ENCODE measurements at regions not wholly inside any gene's neighbourhood (a gene's known extent, or its start where the extent isn't known, plus 50 kb on each side); places are given as distances from the start of the nearest gene placed in this dataset.
"Not testable (repeated sequence)": the region's sequence is repeated elsewhere in the genome, so short reads cannot be mapped to it uniquely, and the experiment has no call there.

GRCh38 chr12:83320350-83320749 is 633.6 kb downstream of the TMTC2 start:
- no peak for DNase-seq (ENCODE audit: insufficient read length)
- FAIRE-seq, result no peak
- TF ChIP-seq POLR2A (IDR thresholded peaks at IDR 0.05; ENCODE audit: low read depth, low read length) (no peak), TAF1 (IDR thresholded peaks at IDR 0.05; ENCODE audit: borderline replicate concordance, low read depth, low read length) (no peak), POLR2AphosphoS5 (IDR thresholded peaks at IDR 0.05; ENCODE audit: low read depth, low read length) (no peak)

GRCh38 chr12:83318386-83319098 is 631.8 kb downstream of the TMTC2 start:
- DNase-seq (ENCODE audit: insufficient read length), result no peak
- TF ChIP-seq TAF1 (IDR thresholded peaks at IDR 0.05; ENCODE audit: borderline replicate concordance, low read depth, low read length) (no peak), POLR2A (IDR thresholded peaks at IDR 0.05; ENCODE audit: low read depth, low read length) (no peak), POLR2AphosphoS5 (IDR thresholded peaks at IDR 0.05; ENCODE audit: low read depth, low read length) (no peak)
- no peak for FAIRE-seq

- no peak for TF ChIP-seq TAF1 (IDR thresholded peaks at IDR 0.05; ENCODE audit: borderline replicate concordance, low read depth, low read length)
- no peak for TF ChIP-seq POLR2AphosphoS5 (IDR thresholded peaks at IDR 0.05; ENCODE audit: low read depth, low read length)
- no peak for TF ChIP-seq POLR2A (IDR thresholded peaks at IDR 0.05; ENCODE audit: low read depth, low read length)
- no peak for DNase-seq (ENCODE audit: insufficient read length)
- no peak for FAIRE-seq
Observed at GRCh38 chr12:83317595-83317994, 630.9 kb downstream of the TMTC2 start.

- no peak for FAIRE-seq
- no peak for DNase-seq (ENCODE audit: insufficient read length)
- TF ChIP-seq POLR2A (IDR thresholded peaks at IDR 0.05; ENCODE audit: low read depth, low read length) (no peak), TAF1 (IDR thresholded peaks at IDR 0.05; ENCODE audit: borderline replicate concordance, low read depth, low read length) (no peak), POLR2AphosphoS5 (IDR thresholded peaks at IDR 0.05; ENCODE audit: low read depth, low read length) (no peak)
Observed at GRCh38 chr12:83313827-83314226, 627.1 kb downstream of the TMTC2 start.

- DNase-seq (ENCODE audit: insufficient read length) (no peak), FAIRE-seq (no peak)
- TF ChIP-seq POLR2AphosphoS5 (IDR thresholded peaks at IDR 0.05; ENCODE audit: low read depth, low read length), result no peak
- TF ChIP-seq POLR2A (IDR thresholded peaks at IDR 0.05; ENCODE audit: low read depth, low read length), result no peak
- TF ChIP-seq TAF1 (IDR thresholded peaks at IDR 0.05; ENCODE audit: borderline replicate concordance, low read depth, low read length), result no peak
Observed at GRCh38 chr12:83313322-83313721, 626.6 kb downstream of the TMTC2 start.

- no peak for FAIRE-seq
- TF ChIP-seq POLR2AphosphoS5 (IDR thresholded peaks at IDR 0.05; ENCODE audit: low read depth, low read length) (no peak), TAF1 (IDR thresholded peaks at IDR 0.05; ENCODE audit: borderline replicate concordance, low read depth, low read length) (no peak), POLR2A (IDR thresholded peaks at IDR 0.05; ENCODE audit: low read depth, low read length) (no peak)
- DNase-seq (ENCODE audit: insufficient read length), result no peak
Observed at GRCh38 chr12:83276904-83277303, 590.2 kb downstream of the TMTC2 start.

GRCh38 chr12:83271201-83271600 is 584.5 kb downstream of the TMTC2 start:
- DNase-seq (ENCODE audit: insufficient read length) (no peak), FAIRE-seq (no peak)
- TF ChIP-seq POLR2AphosphoS5 (IDR thresholded peaks at IDR 0.05; ENCODE audit: low read depth, low read length) (no peak), TAF1 (IDR thresholded peaks at IDR 0.05; ENCODE audit: borderline replicate concordance, low read depth, low read length) (no peak), POLR2A (IDR thresholded peaks at IDR 0.05; ENCODE audit: low read depth, low read length) (no peak)

GRCh38 chr12:83265808-83266207 is 579.1 kb downstream of the TMTC2 start:
- no peak for DNase-seq (ENCODE audit: insufficient read length)
- no peak for FAIRE-seq
- no peak for TF ChIP-seq TAF1 (IDR thresholded peaks at IDR 0.05; ENCODE audit: borderline replicate concordance, low read depth, low read length)
- no peak for TF ChIP-seq POLR2A (IDR thresholded peaks at IDR 0.05; ENCODE audit: low read depth, low read length)
- TF ChIP-seq POLR2AphosphoS5 (IDR thresholded peaks at IDR 0.05; ENCODE audit: low read depth, low read length), result no peak

- TF ChIP-seq TAF1 (IDR thresholded peaks at IDR 0.05; ENCODE audit: borderline replicate concordance, low read depth, low read length), result no peak
- TF ChIP-seq POLR2A (IDR thresholded peaks at IDR 0.05; ENCODE audit: low read depth, low read length), result no peak
- TF ChIP-seq POLR2AphosphoS5 (IDR thresholded peaks at IDR 0.05; ENCODE audit: low read depth, low read length), result no peak
- no peak for DNase-seq (ENCODE audit: insufficient read length)
- no peak for FAIRE-seq
Observed at GRCh38 chr12:83261998-83262397, 575.3 kb downstream of the TMTC2 start.

GRCh38 chr12:83260126-83260525 is 573.4 kb downstream of the TMTC2 start:
- FAIRE-seq; DNase-seq (ENCODE audit: insufficient read length): not testable (repeated sequence)

- DNase-seq (ENCODE audit: insufficient read length), result no peak
- FAIRE-seq, result no peak
- TF ChIP-seq POLR2AphosphoS5 (IDR thresholded peaks at IDR 0.05; ENCODE audit: low read depth, low read length), result no peak
- TF ChIP-seq POLR2A (IDR thresholded peaks at IDR 0.05; ENCODE audit: low read depth, low read length), result no peak
- no peak for TF ChIP-seq TAF1 (IDR thresholded peaks at IDR 0.05; ENCODE audit: borderline replicate concordance, low read depth, low read length)
Observed at GRCh38 chr12:83257726-83258125, 571.0 kb downstream of the TMTC2 start.

- no peak for FAIRE-seq
- DNase-seq (ENCODE audit: insufficient read length), result no peak
- TF ChIP-seq POLR2A (IDR thresholded peaks at IDR 0.05; ENCODE audit: low read depth, low read length) (no peak), TAF1 (IDR thresholded peaks at IDR 0.05; ENCODE audit: borderline replicate concordance, low read depth, low read length) (no peak), POLR2AphosphoS5 (IDR thresholded peaks at IDR 0.05; ENCODE audit: low read depth, low read length) (no peak)
Observed at GRCh38 chr12:83256562-83256961, 569.9 kb downstream of the TMTC2 start.
